Common myeloid progenitor, CD34-positive (primary cell): ENCODE measurements at regions not wholly inside any gene's neighbourhood (a gene's known extent, or its start where the extent isn't known, plus 50 kb on each side); places are given as distances from the start of the nearest gene placed in this dataset.

Source experiments
- CTCF ChIA-PET: fragments of 350-600 bp; sonication (Branson Sonifier 250); formaldehyde crosslinking; loops from one replicate; lab custom pipeline; 2021; ENCODE audit warnings: antibody characterized with exemption; lab: Charles Lee
- POLR2A ChIA-PET: fragments of 350-600 bp; sonication (Branson Sonifier 250); formaldehyde crosslinking; loops from one replicate; lab custom pipeline; 2021; ENCODE audit warnings: antibody characterized with exemption; lab: Charles Lee
- DNase-seq, 3 donors: peaks; one replicate each; pipeline versions ENCODE4 v3.0.0 to v3.0.0-alpha.2; 2013
- H3K27ac ChIP-seq, 2 experiments: 1 replicate in 1 of 2; 2 replicates in 1 of 2; pipeline ENCODE4 v1.7.0; 2013; ENCODE audit warnings: inconsistent platforms in 2 of 2, low read length in 2 of 2, mild to moderate bottlenecking in 2 of 2, low read depth in 1 of 2, moderate library complexity in 1 of 2; ENCODE audit not compliant: severe bottlenecking in 2 of 2, insufficient read depth in 1 of 2, poor library complexity in 1 of 2
- H3K27me3 ChIP-seq, 5 experiments: replicated peaks in 2 of 5; 1 replicate in 3 of 5; 2 replicates in 2 of 5; pipeline versions ENCODE4 v1.6.1 to v1.7.0; 2013; ENCODE audit warnings: low read length in 4 of 5, mild to moderate bottlenecking in 2 of 5, moderate library complexity in 2 of 5, inconsistent platforms in 1 of 5; ENCODE audit not compliant: insufficient read depth in 5 of 5, control insufficient read depth in 4 of 5
- H3K36me3 ChIP-seq, 4 experiments: 1 replicate in 2 of 4; 2 replicates in 2 of 4; pipeline versions ENCODE4 v1.6.1 to v1.7.0; 2013; ENCODE audit warnings: low read length in 3 of 4, control low read depth in 1 of 4, mild to moderate bottlenecking in 1 of 4; ENCODE audit not compliant: control insufficient read depth in 4 of 4, insufficient read depth in 4 of 4
- H3K4me1 ChIP-seq, 4 experiments: 1 replicate in 3 of 4; 2 replicates in 1 of 4; pipeline versions ENCODE4 v1.6.1 to v1.7.1; 2013; ENCODE audit warnings: low read length in 3 of 4, mild to moderate bottlenecking in 3 of 4, control low read depth in 1 of 4, inconsistent platforms in 1 of 4, moderate library complexity in 1 of 4; ENCODE audit not compliant: control insufficient read depth in 4 of 4, insufficient read depth in 4 of 4; ENCODE audit errors: control extremely low read depth in 1 of 4
- H3K4me3 ChIP-seq, 7 experiments: 1 replicate in 4 of 7; 2 replicates in 3 of 7; pipeline versions ENCODE4 v1.5.1 to v1.7.0; 2013; ENCODE audit warnings: mild to moderate bottlenecking in 7 of 7, low read length in 6 of 7, moderate library complexity in 6 of 7, inconsistent platforms in 2 of 7, low read depth in 2 of 7, control low read depth in 1 of 7; ENCODE audit not compliant: insufficient read depth in 4 of 7, control insufficient read depth in 1 of 7; ENCODE audit errors: extremely low read depth in 1 of 7
- H3K9me3 ChIP-seq, 5 experiments: 1 replicate in 4 of 5; 2 replicates in 1 of 5; pipeline versions ENCODE4 v1.6.1 to v1.7.1; 2013; ENCODE audit warnings: low read length in 4 of 5, mild to moderate bottlenecking in 2 of 5, inconsistent platforms in 1 of 5, low read depth in 1 of 5, moderate library complexity in 1 of 5; ENCODE audit not compliant: control insufficient read depth in 4 of 5, insufficient read depth in 2 of 5; ENCODE audit errors: control extremely low read depth in 1 of 5
- WGBS: methylation state at CpG from one replicate; pipeline ENCODE4 v1.1.5; 2013; ENCODE audit not compliant: insufficient coverage; 5-methylcytosine and 5-hydroxymethylcytosine counted together

- no peak for DNase-seq
- Histone ChIP-seq H3K27ac (no peak overlapping the region), H3K9me3 (no peaks in the 10 kb centered on the region), H3K4me1 (no peaks in the 10 kb centered on the region), H3K27me3 (no peaks in the 10 kb centered on the region), H3K36me3 (no peaks in the 10 kb centered on the region), H3K4me3 (no peak overlapping the region)
- WGBS: 100% methylated on average over 2 of the region's 2 CpGs
- ChIA-PET CTCF (no interaction called here), POLR2A (no interaction called here)
These were observed 302.4 kb upstream of the SORL1-AS1 start for GRCh38 chr11:121755191-121755590.

GRCh38 chr11:121754598-121754997, 301.8 kb upstream of the SORL1-AS1 start:
- 100% methylated on average over 1 of the region's 2 CpGs for WGBS
- DNase-seq: no peak
- Histone ChIP-seq H3K4me3 (no peak overlapping the region), H3K27ac (no peak overlapping the region), H3K4me1 (no peaks in the 10 kb centered on the region), H3K36me3 (no peaks in the 10 kb centered on the region), H3K27me3 (no peaks in the 10 kb centered on the region), H3K9me3 (no peaks in the 10 kb centered on the region)
- ChIA-PET POLR2A (no interaction called here), CTCF (no interaction called here)

GRCh38 chr11:121749691-121750090, 296.9 kb upstream of the SORL1-AS1 start:
- no peak for DNase-seq
- peaks cover 0 to 3% (median 0%) of the 10 kb centered on the region in 5 experiments for H3K9me3 ChIP-seq
- H3K27me3 ChIP-seq: no peaks in the 10 kb centered on the region
- no peaks in the 10 kb centered on the region for H3K36me3 ChIP-seq
- H3K4me3 ChIP-seq: no peak overlapping the region
- H3K27ac ChIP-seq: no peak overlapping the region
- no peaks in the 10 kb centered on the region for H3K4me1 ChIP-seq
- ChIA-PET POLR2A (no interaction called here), CTCF (no interaction called here)
- WGBS: 97% methylated on average over 3 of the region's 3 CpGs

GRCh38 chr11:121748068-121748467, 295.3 kb upstream of the SORL1-AS1 start:
- H3K4me3 ChIP-seq: no peak overlapping the region
- H3K27ac ChIP-seq: no peak overlapping the region
- peaks cover 0 to 12% (median 6%) of the 10 kb centered on the region in 5 experiments for H3K9me3 ChIP-seq
- no CpG with 5 or more reads among the region's 1 CpG for WGBS
- CTCF ChIA-PET: no interaction called here
- no peaks in the 10 kb centered on the region for H3K4me1 ChIP-seq
- H3K27me3 ChIP-seq: no peaks in the 10 kb centered on the region
- POLR2A ChIA-PET: no interaction called here
- no peaks in the 10 kb centered on the region for H3K36me3 ChIP-seq
- DNase-seq: no peak

GRCh38 chr11:121743285-121743684, 290.5 kb upstream of the SORL1-AS1 start:
- Histone ChIP-seq H3K9me3 (peaks cover 0 to 21% (median 4%) of the 10 kb centered on the region in 5 experiments), H3K36me3 (no peaks in the 10 kb centered on the region), H3K27ac (no peak overlapping the region), H3K4me1 (no peaks in the 10 kb centered on the region), H3K27me3 (no peaks in the 10 kb centered on the region), H3K4me3 (no peak overlapping the region)
- POLR2A ChIA-PET: no interaction called here
- CTCF ChIA-PET: interaction anchor here (0.7 kb wide), 1 partner anchor 12 kb away, joined by 3 read pairs; no protein-coding TSS in a partner anchor
- no peak for DNase-seq
- WGBS: no CpG with 5 or more reads among the region's 1 CpG

GRCh38 chr11:121741761-121742361, 289.1 kb upstream of the SORL1-AS1 start:
- Histone ChIP-seq H3K36me3 (no peaks in the 10 kb centered on the region), H3K27me3 (no peaks in the 10 kb centered on the region), H3K27ac (no peak overlapping the region), H3K4me1 (no peaks in the 10 kb centered on the region), H3K9me3 (peaks cover 0 to 21% (median 4%) of the 10 kb centered on the region in 5 experiments), H3K4me3 (no peak overlapping the region)
- ChIA-PET POLR2A (no interaction called here), CTCF (interaction anchor here (0.6 kb wide), 1 partner anchor 277 kb away, joined by 3 read pairs; no protein-coding TSS in a partner anchor)
- 92% methylated on average over 7 of the region's 8 CpGs for WGBS
- no peak for DNase-seq

GRCh38 chr11:121741351-121741760, 288.6 kb upstream of the SORL1-AS1 start:
- ChIA-PET CTCF (no interaction called here), POLR2A (no interaction called here)
- Histone ChIP-seq H3K9me3 (peaks cover 0 to 21% (median 4%) of the 10 kb centered on the region in 5 experiments), H3K27me3 (no peaks in the 10 kb centered on the region), H3K36me3 (no peaks in the 10 kb centered on the region), H3K4me3 (no peak overlapping the region), H3K4me1 (no peaks in the 10 kb centered on the region), H3K27ac (no peak overlapping the region)
- no peak for DNase-seq
- 99% methylated on average over 5 of the region's 5 CpGs for WGBS
